Fibroblast of skin of right quadriceps (primary cell): ENCODE measurements at regions not wholly inside any gene's neighbourhood (a gene's known extent, or its start where the extent isn't known, plus 50 kb on each side); places are given as distances from the start of the nearest gene placed in this dataset.

Experiments used
- DNase-seq: peaks from one replicate; pipeline ENCODE4 v3.0.0-alpha.2; 2013

DNA sequence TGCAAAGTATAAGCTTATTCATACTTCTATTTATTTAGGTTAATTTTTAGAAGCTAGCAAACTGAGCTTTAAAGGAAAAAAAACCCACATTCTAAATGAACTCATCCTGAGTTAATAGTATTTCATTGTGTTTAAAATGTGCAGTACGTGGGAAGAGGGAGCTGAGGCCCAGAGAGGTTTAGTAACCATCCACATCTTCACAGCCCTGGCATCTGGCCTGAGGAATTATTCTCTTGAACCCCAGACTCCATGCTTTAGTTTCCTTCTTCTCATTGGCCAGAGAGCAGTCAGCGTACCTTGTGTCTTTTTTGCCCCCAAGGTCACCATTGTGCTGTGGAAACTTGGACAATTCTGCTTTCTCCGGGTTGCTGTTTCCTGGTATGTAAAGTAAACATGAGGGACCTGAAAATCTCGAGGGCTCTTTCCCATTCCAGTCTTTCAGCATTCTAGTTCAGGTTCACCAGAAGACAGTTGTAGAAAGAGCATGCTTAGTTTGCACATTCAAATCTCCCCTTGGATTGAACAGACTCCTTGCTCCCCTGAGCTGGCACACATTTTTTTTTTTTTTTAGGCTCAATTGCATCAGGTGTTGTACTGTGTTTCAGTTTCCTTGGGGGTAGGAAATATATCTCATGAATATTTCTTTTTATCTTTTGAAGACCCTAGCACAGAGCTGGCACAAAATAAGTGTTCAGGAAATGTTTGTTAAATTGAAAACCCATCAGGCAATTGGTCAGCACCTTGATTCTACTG is 81.4 kb downstream of the MYCN start:
- no peak for DNase-seq

- DNase-seq, result no peak
Measured at GRCh38 chr2:16020389-16021008, 80.1 kb downstream of the MYCN start.

DNA sequence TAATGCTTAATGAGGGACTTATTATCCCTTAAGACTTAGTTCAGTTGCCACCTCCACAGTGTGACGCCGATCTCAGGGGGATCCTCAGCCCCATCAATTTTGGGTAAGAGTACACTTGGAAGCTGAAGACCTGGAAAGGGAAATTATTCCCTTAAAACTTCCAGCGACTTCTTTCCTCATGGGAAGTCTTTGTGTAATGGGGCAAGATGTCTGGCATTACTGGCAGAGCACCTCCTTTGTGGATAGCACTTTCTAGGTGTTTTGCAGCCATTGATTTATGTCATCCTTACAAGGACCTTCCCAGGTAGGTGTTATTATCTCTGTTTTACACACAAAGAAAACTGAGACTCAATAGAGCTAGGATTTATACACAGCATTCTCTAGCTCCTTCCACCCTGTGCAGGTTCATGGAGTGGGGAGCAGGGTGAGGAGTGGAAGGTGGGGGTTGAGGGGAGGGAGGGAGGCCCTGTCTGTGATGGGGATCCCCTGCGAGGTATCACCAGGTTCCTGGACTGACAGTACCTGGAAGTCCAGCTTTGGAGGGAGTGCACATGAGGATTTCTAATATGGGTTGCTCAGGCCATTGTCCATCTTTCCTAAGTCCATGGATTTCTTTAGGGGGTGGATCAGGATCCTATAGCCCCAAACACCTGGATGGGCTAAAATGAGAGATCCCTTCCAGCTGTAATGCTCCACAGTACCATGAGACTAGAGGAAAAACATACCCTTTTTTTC is 79.4 kb downstream of the MYCN start:
- no peak for DNase-seq

- DNase-seq, result no peak
Measured at GRCh38 chr2:16019060-16019480, 78.7 kb downstream of the MYCN start.

GRCh38 chr2:16018277-16019059 is 78.1 kb downstream of the MYCN start:
- no peak for DNase-seq

DNA sequence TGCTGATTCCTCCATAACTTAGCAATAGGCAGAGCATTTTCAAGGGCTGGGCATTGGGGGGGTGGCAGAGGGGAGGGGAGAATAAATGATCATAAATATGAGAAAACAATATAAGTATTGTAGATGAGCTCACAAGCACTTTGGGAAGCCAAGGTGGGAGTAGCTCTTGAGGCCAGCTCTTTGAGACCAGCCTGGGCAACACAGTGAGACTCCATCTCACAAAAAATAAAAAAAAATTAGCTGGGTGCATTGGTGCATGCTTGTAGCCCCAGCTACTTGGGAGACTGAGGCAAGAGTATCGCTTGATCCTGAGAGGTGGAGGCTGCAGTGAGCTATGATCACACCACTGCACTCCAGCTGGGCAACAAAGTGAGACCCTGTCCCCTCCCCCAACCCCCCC is 75.9 kb downstream of the MYCN start:
- no peak for DNase-seq

- DNase-seq, result no peak
Measured at GRCh38 chr2:16015903-16016265, 75.5 kb downstream of the MYCN start.

- no peak for DNase-seq
Measured at GRCh38 chr2:16015210-16015902, 75.0 kb downstream of the MYCN start.

DNA sequence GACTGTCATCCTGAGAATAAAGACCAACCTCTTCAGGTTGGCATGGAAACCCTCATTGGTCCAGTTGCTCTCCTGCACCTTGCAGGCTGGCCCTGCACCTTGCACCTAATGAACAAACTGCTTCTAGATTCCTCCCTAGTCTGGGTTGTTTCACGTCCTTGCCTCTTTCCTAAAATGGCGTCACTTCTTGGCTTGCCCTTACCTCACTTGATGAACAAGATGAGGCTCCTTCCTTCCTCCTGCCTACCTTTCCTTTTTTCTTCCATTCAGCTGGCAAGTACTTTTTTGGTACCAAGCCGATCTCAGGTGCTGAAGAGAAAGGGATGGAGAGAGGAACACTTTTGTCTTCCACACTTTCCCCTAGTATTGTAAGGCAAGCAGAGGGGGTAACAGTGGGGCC is 74.5 kb downstream of the MYCN start:
- no peak for DNase-seq

- no peak for DNase-seq
Measured at GRCh38 chr2:16014041-16014787, 73.9 kb downstream of the MYCN start.

DNA sequence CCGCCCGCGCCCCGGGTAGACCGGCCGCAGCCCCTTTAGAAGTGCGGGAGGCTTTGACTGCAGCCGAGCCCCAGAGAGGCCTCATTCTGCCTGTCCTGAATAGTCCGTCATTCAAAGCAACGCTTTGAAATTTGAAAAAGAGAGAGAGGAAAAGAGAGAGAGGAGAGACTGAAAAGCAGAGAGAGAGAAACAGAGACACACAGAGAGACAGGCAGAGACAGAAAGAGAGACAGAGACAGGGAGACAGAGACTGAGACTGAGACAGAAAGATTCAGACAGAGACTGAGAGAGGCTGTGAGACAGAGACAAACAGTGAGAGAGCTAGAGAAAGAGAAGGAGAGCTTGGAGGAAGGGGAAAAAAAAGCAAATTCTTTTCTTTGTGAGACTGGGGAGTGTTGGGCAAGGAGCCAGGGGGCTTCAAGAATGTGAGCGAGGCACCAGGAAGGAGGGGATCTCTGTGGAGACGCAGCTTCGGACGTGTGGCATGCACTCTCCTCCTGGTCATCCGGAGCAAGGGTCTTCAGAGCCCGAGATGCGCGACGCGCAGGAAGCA is 73.1 kb downstream of the MYCN start:
- DNase-seq, result no peak

DNA sequence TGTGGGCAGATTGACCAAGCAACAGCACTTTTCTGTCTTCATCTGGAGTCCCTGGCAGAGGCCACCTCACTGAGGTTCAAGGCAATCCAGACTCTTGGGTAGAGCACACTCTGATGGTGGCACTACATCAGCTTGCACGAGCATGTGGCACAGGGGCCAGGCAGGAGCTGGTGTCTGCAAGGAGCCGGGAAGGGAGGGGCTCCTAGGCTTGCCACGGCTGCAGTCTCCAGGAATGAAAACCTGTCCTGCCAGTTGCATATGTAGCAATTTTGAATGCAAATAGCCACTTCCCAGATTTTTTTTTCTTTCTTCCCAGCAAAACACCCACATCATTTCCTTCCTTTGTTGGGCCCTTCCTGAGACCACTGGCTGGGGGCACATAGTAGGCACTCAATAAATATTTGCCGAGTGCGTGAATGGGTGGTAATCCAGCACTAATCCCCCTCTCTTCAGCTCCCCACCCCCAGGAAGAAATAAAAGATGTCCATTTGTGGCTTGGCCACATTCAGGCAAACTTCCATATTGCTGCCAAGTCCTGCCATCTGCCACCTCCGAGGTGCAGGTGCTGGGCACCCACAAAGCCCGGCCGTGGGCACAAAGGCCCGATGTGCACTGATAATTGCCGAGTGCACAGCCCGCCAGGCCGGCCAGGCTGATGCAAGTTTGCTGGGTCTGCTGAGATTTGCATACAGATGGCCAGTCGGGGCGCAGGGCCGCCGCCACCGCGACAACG is 72.4 kb downstream of the MYCN start:
- no peak for DNase-seq

DNA sequence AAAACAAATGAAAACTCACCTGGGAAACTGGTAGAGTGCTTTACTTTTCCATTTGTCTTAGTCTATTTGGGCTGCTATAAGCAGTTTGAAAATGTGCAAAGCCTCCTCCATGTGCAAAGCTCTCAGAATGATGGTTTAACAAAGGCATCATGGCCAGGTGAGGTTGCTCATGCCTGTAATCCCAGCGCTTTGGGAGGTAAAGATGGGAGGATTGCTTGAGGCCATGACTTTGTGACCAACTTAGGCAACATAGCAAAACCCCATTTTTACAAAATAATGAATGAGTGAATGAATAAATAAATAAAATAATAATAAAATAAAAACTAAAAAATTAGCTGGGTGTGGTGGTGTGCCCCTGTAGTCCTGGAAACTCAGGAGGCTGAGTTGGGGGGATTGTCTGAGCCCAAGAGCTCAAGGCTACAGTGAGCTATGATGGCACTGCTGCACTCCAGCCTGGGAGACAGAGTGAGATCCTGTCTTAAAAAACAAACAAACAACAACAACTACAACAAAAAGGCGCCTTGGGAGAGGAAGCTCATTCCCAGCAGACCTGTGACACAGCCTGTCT is 71.8 kb downstream of the MYCN start:
- DNase-seq, result no peak

- DNase-seq, result no peak
Measured at GRCh38 chr2:16011621-16011960, 71.2 kb downstream of the MYCN start.

GRCh38 chr2:16010951-16011620 is 70.7 kb downstream of the MYCN start:
- DNase-seq, result no peak

- no peak for DNase-seq
Measured at GRCh38 chr2:16010011-16010410, 69.7 kb downstream of the MYCN start.

GRCh38 chr2:16009560-16009959 is 69.2 kb downstream of the MYCN start:
- no peak for DNase-seq

GRCh38 chr2:16008856-16009255 is 68.5 kb downstream of the MYCN start:
- no peak for DNase-seq

DNA sequence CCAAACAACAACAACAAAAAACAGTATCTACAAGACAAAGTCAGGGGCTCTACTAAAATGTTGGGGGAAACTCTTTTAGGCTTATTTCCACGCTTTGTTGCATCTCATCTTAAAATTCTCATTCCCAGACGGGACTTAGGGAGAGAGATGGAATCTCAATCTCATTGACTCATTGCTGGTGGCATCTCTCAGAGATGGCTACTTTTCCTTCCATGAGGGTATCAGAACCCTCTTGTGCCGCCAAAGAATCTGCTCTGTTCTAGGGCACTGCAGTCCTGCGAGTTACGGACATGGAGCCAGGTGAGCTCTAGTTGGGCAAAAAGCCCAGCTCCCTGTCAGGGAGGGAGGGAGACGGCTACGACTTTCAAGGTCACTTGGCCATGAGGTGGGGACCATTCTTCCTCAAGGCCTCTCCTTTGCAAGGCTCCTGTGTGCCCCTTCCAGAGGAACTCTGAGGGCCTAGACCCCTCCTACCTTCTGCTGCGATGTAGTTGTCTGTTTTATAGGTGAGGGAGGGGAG is 68.0 kb downstream of the MYCN start:
- DNase-seq, result no peak
